ENCODE measurements at regions not wholly inside any gene's neighbourhood (a gene's known extent, or its start where the extent isn't known, plus 50 kb on each side); places are given as distances from the start of the nearest gene placed in this dataset.

GRCh38 chr3:147119989-147120388 is 286.4 kb downstream of the ZIC4 start:
- Histone ChIP-seq H3K4me3 (replicated peaks in 1 of 2; ENCODE audit: low read depth in 1 of 2, low read length in 2 of 2) (no peak overlapping the region), H3K27me3 (ENCODE audit: insufficient read depth, low read length) (no peaks in the 10 kb centered on the region), H3K9ac (ENCODE audit: low read length) (no peak overlapping the region), H3K27ac (ENCODE audit: low read depth, low read length) (no peak overlapping the region), H4K20me1 (ENCODE audit: insufficient read depth) (no peaks in the 10 kb centered on the region), H2AFZ (ENCODE audit: low read depth, low read length, poor library complexity, severe bottlenecking) (peak overlapping the region; percentile 95), H3K79me2 (ENCODE audit: insufficient read depth, low read length) (no peaks in the 10 kb centered on the region), H3K36me3 (ENCODE audit: control insufficient read depth in 1 of 2, insufficient read depth in 2 of 2, low read length in 2 of 2) (no peaks in the 10 kb centered on the region), H3K4me1 (ENCODE audit: control insufficient read depth in 1 of 2, insufficient read depth in 2 of 2, low read length in 2 of 2) (no peaks in the 10 kb centered on the region), H3K9me3 (ENCODE audit: control insufficient read depth in 1 of 2, insufficient read depth in 1 of 2, low read depth in 1 of 2, low read length in 2 of 2) (no peaks in the 10 kb centered on the region), H3K4me2 (ENCODE audit: low read length) (no peak overlapping the region), H3K9me2 (ENCODE audit: insufficient read depth) (no peaks in the 10 kb centered on the region)
- CTCF ChIA-PET: interaction anchor here (0.8 to 1.8 kb wide), 8 partner anchors 13 to 1247 kb away, joined by 3 to 9 read pairs (median 5); no protein-coding TSS in a partner anchor
- no peak for TF ChIP-seq POLR2A (IDR thresholded peaks at IDR 0.05; ENCODE audit: borderline replicate concordance, extremely low read depth, insufficient read depth, insufficient read length)
- no peak for TF ChIP-seq SP1 (IDR thresholded peaks at IDR 0.05; ENCODE audit: low read depth)
- TF ChIP-seq CTCF (IDR thresholded peaks at IDR 0.05 in 2 of 3, conservative IDR thresholded peaks at IDR 0.05 in 1 of 3; ENCODE audit: borderline replicate concordance in 1 of 3, insufficient read depth in 1 of 3, low read depth in 2 of 3, low read length in 2 of 3): peak; percentile 39 to 53 (median 45); a peak in 5 of 6 replicates
- peak; percentile 62 for TF ChIP-seq RAD21 (IDR thresholded peaks at IDR 0.05; ENCODE audit: low read depth)
- BruUV-seq (replicated peaks): no TSS peak
- POLR2A ChIA-PET: interaction anchor here (0.7 kb wide), 1 partner anchor 124 kb away, joined by 3 read pairs; no protein-coding TSS in a partner anchor
- no peak for DNase-seq (ENCODE audit: low read depth, low spot score)
- ATAC-seq: no peak
- intact Hi-C loops (cut with micrococcal nuclease): loop anchor here (10.0 kb wide), 1 partner anchor 955 kb away; no protein-coding TSS in a partner anchor
- RAD21 ChIA-PET (ENCODE audit: low non-redundant PET in 1 of 2, low total read pairs in 2 of 2, uncharacterized antibody in 2 of 2, unreplicated experiment in 2 of 2): interaction anchor here in 1 of 2 experiments (0.7 to 1.4 kb wide), 2 partner anchors 302 to 1249 kb away, joined by 3 read pairs; no protein-coding TSS in a partner anchor

GRCh38 chr3:147119346-147119745 is 287.0 kb downstream of the ZIC4 start:
- no TSS peak for BruUV-seq (replicated peaks)
- ATAC-seq (no peak), DNase-seq (ENCODE audit: low read depth, low spot score) (no peak)
- Histone ChIP-seq H3K9ac (ENCODE audit: low read length) (no peak overlapping the region), H3K4me2 (ENCODE audit: low read length) (no peak overlapping the region), H4K20me1 (ENCODE audit: insufficient read depth) (no peaks in the 10 kb centered on the region), H3K36me3 (ENCODE audit: control insufficient read depth in 1 of 2, insufficient read depth in 2 of 2, low read length in 2 of 2) (no peaks in the 10 kb centered on the region), H3K4me3 (replicated peaks in 1 of 2; ENCODE audit: low read depth in 1 of 2, low read length in 2 of 2) (no peak overlapping the region), H2AFZ (ENCODE audit: low read depth, low read length, poor library complexity, severe bottlenecking) (peak overlapping the region; percentile 95), H3K27ac (ENCODE audit: low read depth, low read length) (no peak overlapping the region), H3K4me1 (ENCODE audit: control insufficient read depth in 1 of 2, insufficient read depth in 2 of 2, low read length in 2 of 2) (no peaks in the 10 kb centered on the region), H3K27me3 (ENCODE audit: insufficient read depth, low read length) (no peaks in the 10 kb centered on the region), H3K9me3 (ENCODE audit: control insufficient read depth in 1 of 2, insufficient read depth in 1 of 2, low read depth in 1 of 2, low read length in 2 of 2) (no peaks in the 10 kb centered on the region), H3K79me2 (ENCODE audit: insufficient read depth, low read length) (no peaks in the 10 kb centered on the region), H3K9me2 (ENCODE audit: insufficient read depth) (no peaks in the 10 kb centered on the region)
- no peak for TF ChIP-seq MAX (IDR thresholded peaks at IDR 0.05)
- no peak for TF ChIP-seq POLR2A (IDR thresholded peaks at IDR 0.05; ENCODE audit: borderline replicate concordance, extremely low read depth, insufficient read depth, insufficient read length)
- TF ChIP-seq JUND (IDR thresholded peaks at IDR 0.05): no peak
- POLR2A ChIA-PET: no interaction called here
- intact Hi-C loops (cut with micrococcal nuclease): loop anchor here (10.0 kb wide), 1 partner anchor 955 kb away; no protein-coding TSS in a partner anchor
- RAD21 ChIA-PET (ENCODE audit: low non-redundant PET in 1 of 2, low total read pairs in 2 of 2, uncharacterized antibody in 2 of 2, unreplicated experiment in 2 of 2): no interaction called here
- CTCF ChIA-PET: interaction anchor here (1.4 to 1.8 kb wide), 2 partner anchors 73 to 301 kb away, joined by 5 read pairs; no protein-coding TSS in a partner anchor
